ENCODE measurements at regions not wholly inside any gene's neighbourhood (a gene's known extent, or its start where the extent isn't known, plus 50 kb on each side); places are given as distances from the start of the nearest gene placed in this dataset.
A peak's percentile ranks its signal among the peaks of the same experiment; 100 is the strongest.

GRCh38 chr1:217088521-217089284, 365.5 kb upstream of the ESRRG start:
- Histone ChIP-seq H3K4me3 (no peak overlapping the region), H3K9me3 (no peaks in the 10 kb centered on the region), H3K27me3 (no peaks in the 10 kb centered on the region), H3K4me1 (peaks cover 0 to 8% (median 0%) of the 10 kb centered on the region in 4 donors), H3K36me3 (no peaks in the 10 kb centered on the region), H3K27ac (no peak overlapping the region)
- intact Hi-C loops (cut with DNase I): no loop called here
- ATAC-seq: peak in 2 of 4 donors; percentile 11 to 30
- TF ChIP-seq CTCF (IDR thresholded peaks at IDR 0.05) (no peak), POLR2A (IDR thresholded peaks at IDR 0.05) (no peak)
- DNase-seq: no peak
- 15% methylated on average over 11 of the region's 13 CpGs for WGBS (ENCODE audit: insufficient coverage, low coverage, low lambda C conversion rate, missing lambda C conversion rate)

- Histone ChIP-seq H3K4me1 (peaks cover 0 to 8% (median 0%) of the 10 kb centered on the region in 4 donors), H3K27ac (no peak overlapping the region), H3K27me3 (no peaks in the 10 kb centered on the region), H3K9me3 (no peaks in the 10 kb centered on the region), H3K36me3 (no peaks in the 10 kb centered on the region), H3K4me3 (no peak overlapping the region)
- 42% methylated on average over 3 of the region's 3 CpGs for WGBS (ENCODE audit: insufficient coverage, low coverage, low lambda C conversion rate, missing lambda C conversion rate)
- ATAC-seq: no peak
- TF ChIP-seq POLR2A (IDR thresholded peaks at IDR 0.05) (no peak), CTCF (IDR thresholded peaks at IDR 0.05) (no peak)
- no peak for DNase-seq
- intact Hi-C loops (cut with DNase I): no loop called here
Observed at GRCh38 chr1:217088011-217088410, 364.8 kb upstream of the ESRRG start.

- no peak overlapping the region for H3K27ac ChIP-seq
- 76% methylated on average over 2 of the region's 3 CpGs for WGBS (ENCODE audit: insufficient coverage, low coverage, low lambda C conversion rate, missing lambda C conversion rate)
- ATAC-seq (no peak), DNase-seq (no peak)
- H3K4me1 ChIP-seq: no peaks in the 10 kb centered on the region
- no peaks in the 10 kb centered on the region for H3K36me3 ChIP-seq
- TF ChIP-seq CTCF (IDR thresholded peaks at IDR 0.05): no peak
- TF ChIP-seq POLR2A (IDR thresholded peaks at IDR 0.05): no peak
- H3K9me3 ChIP-seq: no peaks in the 10 kb centered on the region
- no peaks in the 10 kb centered on the region for H3K27me3 ChIP-seq
- intact Hi-C loops (cut with DNase I): no loop called here
- H3K4me3 ChIP-seq: no peak overlapping the region
Observed at GRCh38 chr1:217079584-217079983, 356.4 kb upstream of the ESRRG start.

GRCh38 chr1:217078959-217079358, 355.7 kb upstream of the ESRRG start:
- DNase-seq (no peak), ATAC-seq (no peak)
- TF ChIP-seq POLR2A (IDR thresholded peaks at IDR 0.05): no peak
- TF ChIP-seq CTCF (IDR thresholded peaks at IDR 0.05): no peak
- Histone ChIP-seq H3K4me3 (no peak overlapping the region), H3K27ac (no peak overlapping the region), H3K36me3 (no peaks in the 10 kb centered on the region), H3K27me3 (no peaks in the 10 kb centered on the region), H3K4me1 (no peaks in the 10 kb centered on the region), H3K9me3 (no peaks in the 10 kb centered on the region)
- WGBS (ENCODE audit: insufficient coverage, low coverage, low lambda C conversion rate, missing lambda C conversion rate): 32% methylated on average over 1 of the region's 1 CpG
- intact Hi-C loops (cut with DNase I): no loop called here
